HG03457 (cell line): ENCODE measurements at regions not wholly inside any gene's neighbourhood (a gene's known extent, or its start where the extent isn't known, plus 50 kb on each side); places are given as distances from the start of the nearest gene placed in this dataset.
A peak's percentile ranks its signal among the peaks of the same experiment; 100 is the strongest.
"Not testable (repeated sequence)": the region's sequence is repeated elsewhere in the genome, so short reads cannot be mapped to it uniquely, and the experiment has no call there.

Source experiments
- ATAC-seq: cut with Tn5 transposase; IDR thresholded peaks from one replicate; pipeline ENCODE4 v1.9.1; 2021; ENCODE audit warnings: moderate number of reproducible peaks; ENCODE audit not compliant: unreplicated experiment

DNA sequence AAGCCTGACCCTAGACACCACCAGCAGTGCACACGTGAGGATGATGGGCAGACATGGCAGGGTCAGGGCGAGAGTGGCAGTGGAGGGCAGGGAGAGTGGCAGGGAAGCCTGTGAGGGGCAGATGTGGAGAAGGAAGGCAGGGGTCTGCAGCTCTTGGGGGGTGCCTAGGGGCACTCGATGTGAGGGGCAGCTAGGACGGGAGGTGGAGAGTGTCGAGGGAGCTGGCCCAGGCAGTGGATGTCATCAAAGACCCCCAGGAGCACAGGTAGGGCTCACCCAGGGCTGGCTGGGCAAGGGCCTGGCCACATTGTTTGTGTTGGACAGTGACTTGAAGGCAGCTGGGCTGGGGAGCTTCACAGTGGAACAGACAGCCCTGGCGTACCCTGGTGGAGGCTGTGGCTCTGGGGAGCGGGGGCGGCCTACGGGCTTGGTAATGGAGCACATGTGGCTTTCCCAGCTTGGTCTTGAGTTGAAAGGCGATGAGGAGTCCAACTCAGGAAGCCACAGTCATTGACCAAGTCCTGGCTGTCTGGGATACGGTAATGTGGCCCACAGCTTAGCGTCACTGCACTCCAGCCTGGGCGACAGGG, 87.1 kb downstream of the RTP5 start:
- ATAC-seq: no peak

DNA sequence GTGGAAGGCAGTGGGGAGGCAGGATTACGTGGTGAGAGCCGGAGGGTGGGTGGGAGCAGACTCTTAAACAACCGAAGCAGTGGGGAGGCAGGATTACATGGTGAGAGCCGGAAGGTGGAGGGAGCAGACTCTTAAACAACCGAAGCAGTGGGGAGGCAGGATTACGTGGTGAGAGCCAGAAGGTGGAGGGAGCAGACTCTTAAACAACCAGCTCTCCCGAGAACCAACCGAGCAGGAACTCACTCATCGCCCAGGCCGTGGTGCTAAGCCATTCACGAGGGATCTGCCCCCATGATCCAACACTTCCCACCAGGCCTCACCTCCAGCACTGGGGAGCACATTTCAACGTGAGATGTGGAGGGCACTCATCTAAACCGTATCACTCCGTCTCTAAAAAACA, 87.7 kb downstream of the RTP5 start:
- ATAC-seq: no peak

DNA sequence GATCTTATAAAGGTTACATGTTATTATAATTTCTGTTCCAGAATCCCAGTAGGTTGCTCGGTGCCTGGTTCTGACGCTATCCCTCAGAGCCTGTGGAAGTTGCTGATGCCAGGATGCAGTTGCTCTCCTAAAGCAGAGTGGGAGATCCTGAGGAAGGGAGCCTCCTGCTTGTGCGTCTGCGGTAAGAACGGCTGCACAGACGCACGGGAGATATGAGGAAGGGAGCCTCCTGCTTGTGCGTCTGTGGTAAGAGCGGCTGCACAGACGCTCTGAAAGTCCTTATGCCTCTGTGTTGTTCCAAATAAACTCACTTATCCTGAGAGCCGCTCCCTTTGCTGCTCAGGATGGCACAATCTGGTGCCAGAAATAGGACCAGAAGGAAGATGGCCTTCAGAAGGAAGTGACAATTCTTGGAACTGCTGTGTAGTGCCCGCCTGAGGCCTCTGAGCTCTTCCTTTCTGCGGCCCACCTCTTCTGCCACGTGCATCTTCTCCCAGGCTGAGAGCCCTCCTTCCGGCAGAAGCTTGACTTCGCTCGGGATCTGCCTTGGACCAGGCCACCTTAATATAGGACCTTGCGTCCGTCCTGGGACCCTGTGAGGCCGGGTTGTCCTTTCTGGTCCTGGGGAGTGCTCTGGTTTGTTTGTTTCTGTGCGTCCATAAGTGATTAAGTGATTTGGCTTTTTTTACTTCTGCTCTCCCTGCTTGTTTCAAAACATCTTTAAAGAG, 89.5 kb downstream of the RTP5 start:
- ATAC-seq: no peak

DNA sequence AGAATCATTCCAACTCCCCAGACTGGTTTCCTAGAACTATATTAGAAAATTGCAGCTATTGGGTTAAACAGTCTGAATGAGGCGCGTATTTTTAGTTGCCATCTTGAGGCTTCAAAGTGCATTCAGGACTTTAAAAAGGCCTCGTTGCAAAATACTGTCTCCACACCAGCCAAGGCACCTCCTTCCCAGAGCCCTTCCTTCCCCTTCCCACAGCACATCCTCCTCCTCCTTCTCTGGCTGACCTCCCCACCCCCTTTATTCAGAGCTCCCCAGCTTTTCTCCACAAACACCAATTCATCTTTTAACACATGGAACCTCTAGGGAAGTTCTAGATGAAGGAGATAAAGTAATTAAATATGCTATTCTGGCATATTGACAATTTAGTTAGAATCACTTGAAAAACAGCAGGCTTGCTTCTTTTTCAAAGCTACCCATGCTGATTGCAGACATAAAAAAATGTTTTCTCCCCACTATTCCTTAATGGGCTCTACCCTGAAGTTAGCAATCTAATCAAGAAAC, 90.3 kb downstream of the RTP5 start:
- ATAC-seq: no peak

DNA sequence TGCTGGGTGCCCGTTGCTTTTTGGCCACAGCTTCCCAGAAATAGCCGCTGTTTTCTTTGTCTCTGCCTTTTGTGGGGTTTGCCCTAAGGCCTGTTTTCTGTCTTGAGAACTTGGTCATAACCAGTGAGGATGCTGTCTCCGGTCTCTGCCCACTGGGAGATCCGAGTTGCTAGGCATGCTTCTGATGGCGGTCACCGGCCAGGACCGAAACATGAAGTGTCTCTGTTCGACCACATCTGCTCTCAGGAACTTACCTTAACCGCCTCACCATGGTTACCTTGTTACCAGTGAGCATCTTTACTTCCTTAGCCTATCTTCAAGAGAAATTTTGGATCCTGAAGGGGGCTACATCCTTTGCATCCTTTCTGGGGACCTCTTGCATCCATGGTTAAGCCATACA, 91.9 kb downstream of the RTP5 start:
- ATAC-seq: no peak

DNA sequence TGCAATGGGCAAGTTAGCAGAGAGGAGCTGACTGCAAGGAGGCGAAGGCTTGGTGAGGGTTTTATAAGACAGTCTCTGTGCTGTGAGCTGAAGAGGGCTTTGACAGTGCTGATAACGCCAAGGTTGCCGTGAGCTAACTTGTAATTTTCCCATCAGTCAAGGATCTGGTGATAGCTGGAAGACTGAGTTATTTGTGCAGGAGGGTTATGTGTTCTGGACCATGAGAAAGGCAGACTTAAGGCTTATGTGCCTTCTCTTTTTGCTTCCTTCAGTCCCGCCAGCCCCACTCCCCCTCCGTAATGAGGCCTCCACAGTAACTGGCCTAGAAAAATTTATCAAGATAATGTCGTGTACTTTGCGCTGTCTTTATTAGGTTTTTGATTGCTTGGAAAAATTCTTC, 94.6 kb downstream of the RTP5 start:
- ATAC-seq: no peak

DNA sequence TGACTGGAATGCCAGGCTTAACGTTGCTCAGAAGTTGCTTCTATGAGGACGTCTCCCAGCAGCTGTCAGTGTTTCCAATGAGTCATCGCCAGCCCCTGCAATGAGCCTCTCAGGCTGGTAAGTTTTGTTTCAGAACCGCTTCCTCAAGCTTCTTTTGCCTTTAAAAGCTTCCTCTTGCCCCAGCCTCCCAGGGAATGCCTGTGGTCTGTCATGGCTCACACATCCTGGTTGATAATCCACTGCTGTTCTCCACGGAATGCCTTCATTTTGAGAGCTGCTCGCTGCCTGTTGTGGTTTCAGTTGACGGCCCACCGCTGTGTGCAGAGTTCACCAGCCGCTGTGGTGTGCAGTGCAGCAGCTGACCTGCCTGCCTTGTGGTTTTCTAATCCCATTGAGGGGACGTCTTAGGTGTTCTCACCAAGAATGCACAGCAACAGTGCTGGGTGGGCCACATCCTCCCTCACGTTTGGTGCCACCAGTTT, 96.4 kb downstream of the RTP5 start:
- ATAC-seq: peak; percentile 70

DNA sequence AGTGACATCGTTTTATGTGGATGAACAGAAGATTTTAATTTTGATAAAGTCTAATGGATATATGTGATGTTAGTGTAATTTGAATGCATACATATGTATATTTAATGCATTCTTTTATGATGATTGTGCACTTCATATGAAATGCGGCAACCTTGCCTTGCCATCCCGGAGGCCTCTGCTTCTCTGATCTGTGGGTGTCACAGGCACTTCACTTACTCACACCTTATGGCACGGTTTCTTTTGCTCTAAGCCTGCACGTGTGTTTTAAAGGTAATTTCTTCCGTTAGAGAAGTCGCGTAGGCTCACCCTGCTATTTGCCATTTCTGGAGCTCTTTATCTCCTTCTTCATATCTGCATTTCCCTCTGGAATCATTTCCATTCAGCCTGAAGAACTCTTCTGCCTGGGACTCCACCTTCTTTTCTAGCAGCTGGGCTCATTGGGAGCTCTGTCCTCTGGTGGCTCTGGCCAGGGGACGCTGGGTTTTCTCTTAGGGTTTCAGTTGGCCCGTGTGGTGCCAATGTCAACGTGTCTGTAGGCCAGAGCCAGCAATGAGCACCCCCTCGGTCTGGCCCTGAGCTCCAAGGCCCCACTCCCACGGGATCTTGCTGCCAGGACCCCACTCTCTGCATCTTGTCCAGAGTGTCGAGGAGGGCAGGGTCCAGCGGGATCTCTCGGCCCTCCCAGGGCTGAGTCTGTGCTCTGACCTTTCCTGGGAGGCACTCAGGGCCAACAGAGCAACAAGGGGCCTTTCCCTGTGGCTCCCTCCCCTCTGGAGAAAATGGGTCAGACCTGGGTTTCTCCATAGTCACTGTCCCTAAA, 97.3 kb downstream of the RTP5 start:
- no peak for ATAC-seq

DNA sequence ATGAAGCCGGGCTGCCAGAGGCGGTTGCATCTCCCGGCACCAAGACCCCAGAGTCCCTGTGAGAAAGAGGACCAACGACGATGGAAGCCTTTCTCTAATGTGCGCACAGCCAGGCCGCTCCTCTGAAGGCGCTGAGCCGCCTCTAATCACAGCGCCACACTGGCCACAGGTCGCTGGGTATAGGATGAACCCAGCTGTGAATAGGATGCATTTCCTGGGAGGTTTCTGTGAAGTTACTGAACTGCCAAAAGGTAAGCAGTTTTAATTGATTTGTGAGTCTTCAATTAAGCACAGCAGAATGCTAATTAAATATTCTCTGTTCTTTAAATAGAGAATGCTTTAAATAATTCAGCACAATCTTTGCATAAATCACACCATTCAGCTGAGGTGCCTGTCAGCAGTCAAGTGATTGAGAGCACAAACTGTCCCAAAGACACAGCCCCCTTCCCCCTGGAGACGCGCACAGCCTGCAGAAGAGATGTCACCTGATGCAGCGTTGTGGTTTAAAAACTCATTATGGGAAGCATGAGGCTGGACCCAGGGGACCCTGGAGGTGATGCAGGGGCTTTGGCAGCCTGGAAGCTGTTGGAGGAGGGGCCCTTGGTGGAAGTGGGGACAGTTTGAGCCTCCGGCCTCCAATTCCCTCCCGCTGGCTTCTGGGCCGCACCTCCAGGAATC, 98.1 kb downstream of the RTP5 start:
- no peak for ATAC-seq

DNA sequence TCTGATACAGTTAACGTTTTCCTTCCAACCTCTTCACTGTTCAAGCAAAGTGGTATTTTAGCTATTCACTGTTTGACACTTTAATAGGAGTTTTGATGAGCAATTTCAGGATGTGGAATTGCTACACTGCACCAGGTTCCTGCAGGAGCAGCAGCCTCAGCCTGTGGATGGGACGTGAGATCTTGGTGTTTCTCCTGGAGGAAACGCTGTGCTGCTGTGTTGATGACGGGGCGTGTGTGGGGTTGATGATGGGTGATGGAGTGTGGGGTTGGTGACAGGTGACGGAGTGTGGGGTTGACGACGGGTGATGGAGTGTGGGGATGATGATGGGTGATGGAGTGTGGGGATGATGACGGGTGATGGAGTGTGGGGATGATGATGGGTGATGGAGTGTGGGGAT, 98.9 kb downstream of the RTP5 start:
- no peak for ATAC-seq

DNA sequence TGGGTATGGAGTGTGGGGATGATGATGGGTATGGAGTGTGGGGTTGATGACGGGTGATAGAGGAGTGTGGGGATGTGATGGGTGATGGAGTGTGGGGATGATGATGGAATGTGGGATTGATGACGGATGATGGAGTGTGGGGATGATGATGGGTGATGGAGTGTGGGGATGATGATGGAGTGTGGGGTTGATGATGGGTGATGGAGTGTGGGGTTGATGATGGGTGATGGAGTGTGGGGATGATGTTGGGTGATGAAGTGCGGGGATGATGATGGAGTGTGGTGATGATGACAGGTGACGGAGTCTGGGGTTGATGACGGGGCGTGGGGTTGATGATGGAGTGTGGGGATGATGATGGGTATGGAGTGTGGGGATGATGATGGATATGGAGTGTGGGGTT, 99.7 kb downstream of the RTP5 start:
- not testable (repeated sequence) for ATAC-seq

DNA sequence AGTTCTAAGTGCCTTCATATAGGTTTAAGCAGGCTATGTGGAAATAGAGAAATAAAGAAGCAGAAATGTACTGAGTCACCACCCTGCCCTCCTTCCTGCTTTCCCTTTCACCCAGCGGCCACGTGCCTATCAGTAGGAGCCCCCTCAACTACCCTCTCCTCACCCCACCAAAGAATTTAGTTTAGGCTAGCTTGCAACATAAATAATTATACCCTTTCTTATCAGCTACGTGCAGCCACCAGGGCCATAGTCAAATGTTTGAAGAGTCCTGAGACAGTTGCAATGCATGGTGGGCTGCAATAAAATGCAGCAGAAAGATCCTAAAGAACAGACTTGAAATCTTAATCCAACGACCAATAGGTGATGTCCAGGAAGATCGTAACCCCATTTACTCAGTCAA, 101.2 kb downstream of the RTP5 start:
- ATAC-seq: no peak

DNA sequence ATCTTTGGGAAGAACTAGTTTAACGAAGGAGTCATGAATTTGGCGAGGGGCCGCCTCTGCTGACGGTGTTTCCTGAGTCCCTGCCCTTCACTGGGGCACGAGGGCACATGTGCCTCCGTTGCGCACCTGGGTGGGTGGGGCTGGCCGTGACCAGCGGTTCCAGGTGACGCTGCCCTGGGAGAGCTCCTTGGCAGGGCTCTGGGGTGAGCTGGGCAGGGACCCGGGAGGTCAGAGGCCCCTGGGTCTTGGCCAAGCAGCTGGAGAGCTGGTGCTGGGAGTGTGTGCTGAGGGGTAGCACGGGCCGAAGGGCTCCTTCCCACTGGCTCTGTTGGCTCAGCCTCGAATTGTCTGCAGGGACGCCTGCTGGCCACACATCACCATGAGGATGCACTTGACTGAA, 104.6 kb downstream of the RTP5 start:
- ATAC-seq: no peak

DNA sequence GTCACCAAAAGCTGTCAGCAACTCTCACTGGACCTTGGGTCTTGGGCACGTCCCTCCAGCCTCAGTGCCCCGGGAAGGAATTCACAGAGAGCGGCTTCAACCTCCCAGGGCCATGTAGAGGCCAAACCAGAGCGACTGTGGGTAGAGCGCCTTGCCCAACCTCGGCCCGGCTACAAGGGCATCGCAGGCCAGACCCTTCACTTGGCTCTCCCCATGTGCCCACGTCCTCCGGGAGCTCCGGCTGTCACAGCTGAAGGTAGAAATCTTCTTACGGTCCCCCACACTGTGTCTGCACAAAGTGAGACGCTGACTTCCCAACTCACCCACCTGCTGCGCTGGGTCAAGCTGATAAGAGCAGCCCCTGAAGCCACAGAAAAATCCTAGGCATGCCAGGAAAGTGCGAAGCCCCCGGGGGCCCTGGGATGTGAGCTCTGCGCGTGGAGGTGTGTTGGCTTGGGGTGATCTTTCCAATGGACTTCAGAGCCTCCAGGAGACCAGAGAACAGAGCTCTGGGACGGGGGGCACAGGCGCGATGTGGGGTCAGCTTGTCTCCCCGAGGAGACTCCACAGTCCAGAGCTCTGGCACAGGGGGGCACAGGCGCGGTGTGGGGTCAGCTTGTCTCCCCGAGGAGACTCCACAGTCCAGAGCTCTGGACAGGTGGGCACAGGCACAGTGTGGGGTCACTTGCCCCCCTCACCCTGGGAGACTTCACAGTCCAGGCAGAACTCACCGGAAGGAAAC, 105.5 kb downstream of the RTP5 start:
- ATAC-seq: no peak

DNA sequence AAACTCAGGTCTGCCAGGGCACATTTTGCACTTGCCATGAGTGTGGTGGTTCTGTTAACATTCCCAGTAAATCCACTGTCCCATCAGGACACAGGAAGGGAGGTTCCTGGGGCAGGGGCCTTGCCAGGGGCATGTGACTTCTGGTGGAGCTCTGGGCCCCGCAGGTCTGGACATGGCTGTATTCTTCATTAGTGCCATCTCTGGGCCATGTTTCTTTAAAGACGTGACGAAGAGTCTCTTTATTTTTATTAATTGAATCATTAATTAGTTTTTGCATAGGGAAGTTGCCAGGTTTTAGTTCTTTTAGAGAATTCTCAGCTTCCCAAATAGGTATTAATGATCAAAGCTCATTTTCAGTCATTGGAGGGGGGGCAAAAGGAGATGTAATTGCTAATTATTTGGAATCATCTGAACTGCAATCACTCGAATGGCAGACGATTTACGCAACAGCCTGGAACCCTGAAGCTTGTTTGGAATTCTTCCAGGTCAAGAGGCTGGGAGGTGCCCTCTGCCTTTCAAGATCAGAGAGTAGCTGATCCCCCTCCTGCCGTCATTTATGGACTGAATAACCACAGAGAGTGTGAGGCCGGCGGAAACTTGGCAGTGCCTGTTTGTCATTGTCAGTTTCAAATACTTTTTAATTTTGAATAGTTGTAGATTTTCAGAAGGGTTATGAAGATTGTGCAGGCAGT, 106.2 kb downstream of the RTP5 start:
- no peak for ATAC-seq

DNA sequence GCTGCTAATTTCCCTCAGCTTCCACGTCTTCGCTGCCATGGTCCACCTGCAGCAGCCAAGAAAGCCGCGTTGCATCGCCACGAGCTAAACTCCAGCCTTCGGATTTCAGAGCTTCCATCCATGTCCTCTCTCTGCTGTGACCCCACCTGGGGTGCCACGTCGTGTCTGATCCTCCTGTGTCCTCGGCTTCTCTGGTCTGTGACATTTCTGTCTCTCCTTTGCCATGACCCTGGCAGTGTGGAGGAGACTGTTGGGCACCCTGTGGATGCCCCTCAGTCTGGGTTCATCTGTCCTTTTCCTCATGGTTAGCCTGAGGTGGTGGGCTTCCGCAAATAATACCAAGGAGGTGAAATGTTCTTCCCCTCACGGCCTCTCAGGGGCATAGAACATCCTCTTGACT, 106.8 kb downstream of the RTP5 start:
- no peak for ATAC-seq

DNA sequence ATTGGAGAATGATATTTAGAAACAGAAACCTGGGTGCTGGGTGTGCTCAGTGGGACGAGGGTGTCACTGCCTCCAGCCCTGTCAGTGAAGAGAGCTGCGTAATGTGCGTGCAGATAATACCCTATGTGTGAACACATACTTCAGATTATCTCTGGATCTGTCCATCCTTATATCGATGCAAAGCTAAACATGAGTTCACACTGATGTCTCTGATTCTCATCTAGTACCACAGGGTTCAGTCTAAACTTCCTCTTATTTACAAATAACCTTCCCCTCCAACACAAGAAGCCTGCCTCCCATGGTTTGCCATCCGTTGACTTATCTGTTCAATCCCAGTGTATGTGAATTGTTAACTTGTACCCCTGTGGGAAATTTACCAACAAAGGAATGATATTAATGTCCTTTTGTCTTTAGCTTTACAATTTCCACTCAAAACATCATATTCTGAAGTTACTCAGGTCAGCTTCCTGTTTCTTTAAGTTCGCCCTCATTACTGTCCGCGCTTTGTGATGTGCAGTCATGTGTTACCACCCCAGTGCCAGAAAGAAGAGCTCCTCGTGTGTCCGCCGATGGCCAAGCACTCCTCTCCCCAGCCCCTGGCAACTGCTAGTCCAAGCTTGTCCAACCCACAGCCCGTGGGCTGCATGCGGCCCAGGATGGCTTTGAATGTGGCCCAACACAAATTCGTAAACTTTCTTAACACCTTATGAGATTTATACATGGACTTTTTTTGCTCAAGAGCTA, 108.2 kb downstream of the RTP5 start:
- no peak for ATAC-seq

DNA sequence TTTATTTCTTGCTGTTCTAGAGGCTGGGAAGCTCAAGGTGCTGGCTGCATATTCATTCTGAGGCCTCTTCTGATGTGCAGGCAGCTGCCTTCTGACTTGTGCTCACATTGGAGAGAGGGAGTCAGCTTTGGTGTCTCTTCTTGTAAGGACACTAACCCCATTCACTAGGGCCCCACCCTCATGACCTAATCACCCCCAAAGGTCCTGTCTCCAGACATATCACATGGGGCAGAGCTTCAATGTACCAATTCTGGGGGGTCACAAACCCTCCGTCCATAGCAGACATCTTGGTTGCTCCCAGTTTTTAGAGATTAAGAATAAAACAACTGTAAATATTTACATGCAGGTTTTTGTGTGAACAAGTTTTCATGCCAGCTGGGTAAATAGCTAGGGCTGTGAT, 109.1 kb downstream of the RTP5 start:
- ATAC-seq: no peak

DNA sequence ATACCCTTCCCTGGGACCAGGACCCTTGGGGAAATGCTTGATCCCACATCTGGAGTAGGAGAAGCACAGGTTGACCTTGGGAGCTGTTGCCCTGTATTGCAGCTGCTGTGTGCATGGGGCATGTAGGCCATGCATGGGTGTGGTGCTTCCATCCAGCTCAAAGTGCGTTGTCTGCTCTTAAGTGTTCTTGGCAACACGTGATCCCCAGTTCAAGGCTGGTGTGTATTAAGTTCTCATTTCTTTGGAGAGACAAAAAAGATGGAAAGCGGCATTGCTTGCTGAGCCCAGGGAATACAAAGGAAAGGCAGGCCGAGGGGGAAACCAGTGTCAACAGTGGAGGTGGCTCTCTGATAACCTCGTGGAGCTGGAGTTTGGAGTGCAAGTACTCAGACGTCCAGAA, 110.7 kb downstream of the RTP5 start:
- ATAC-seq: no peak
